C4-2B (cell line): ENCODE measurements at regions not wholly inside any gene's neighbourhood (a gene's known extent, or its start where the extent isn't known, plus 50 kb on each side); places are given as distances from the start of the nearest gene placed in this dataset.

Experiments
- CTCF ChIP-seq: fragments of 450-650 bp; conservative IDR thresholded peaks from 2 replicates; pipeline ENCODE4 v1.5.1; 2017; ENCODE audit warnings: mild to moderate bottlenecking
- ZFX ChIP-seq: fragments of 450-650 bp; IDR thresholded peaks from 2 replicates; pipeline ENCODE4 v1.6.1; 2017

- TF ChIP-seq CTCF (no peak), ZFX (no peak)
These were observed 1350.2 kb downstream of the ZPLD1 start for GRCh38 chr3:103785017-103785416.
